Lower lobe of right lung (tissue), 2 donors: ENCODE measurements at regions not wholly inside any gene's neighbourhood (a gene's known extent, or its start where the extent isn't known, plus 50 kb on each side); places are given as distances from the start of the nearest gene placed in this dataset.

Source experiments
- ATAC-seq, 2 donors: fragments of 200-7000 bp; cut with Tn5 transposase; one replicate each; pipeline ENCODE4 v1.9.1; 2020 to 2022; ENCODE audit warnings: mild to moderate bottlenecking in 2 of 2, moderate library complexity in 2 of 2
- DNase-seq: peaks from one replicate; pipeline ENCODE4 v3.0.0-alpha.2; 2020
- H3K27ac ChIP-seq: fragments of 200-600 bp; one replicate; pipeline ENCODE4 v1.8.0; 2022
- H3K27me3 ChIP-seq: fragments of 200-600 bp; one replicate; pipeline ENCODE4 v1.8.0; 2022; ENCODE audit warnings: low read depth
- H3K36me3 ChIP-seq: fragments of 200-600 bp; one replicate; pipeline ENCODE4 v1.8.0; 2022; ENCODE audit warnings: mild to moderate bottlenecking
- H3K4me1 ChIP-seq: fragments of 200-600 bp; one replicate; pipeline ENCODE4 v1.8.0; 2022
- H3K4me3 ChIP-seq: fragments of 200-600 bp; one replicate; pipeline ENCODE4 v1.8.0; 2022; ENCODE audit warnings: mild to moderate bottlenecking
- H3K9me3 ChIP-seq: fragments of 200-600 bp; one replicate; pipeline ENCODE4 v1.8.0; 2022
- intact Hi-C: fragments of 100-400 bp; cut with DNase I; formaldehyde crosslinking; loops from one replicate; pipeline ENCODE4 v1.11.0; 2022
- TF ChIP-seq, protein P1 (sequence below): fragments of 200-600 bp; IDR thresholded peaks from one replicate; pipeline ENCODE4 v1.8.0; 2022; ENCODE audit warnings: antibody characterized with exemption, mild to moderate bottlenecking
- donor health status: DM: no; HTN: yes; CAD: no; lungs with severe emphysema.

DNA sequence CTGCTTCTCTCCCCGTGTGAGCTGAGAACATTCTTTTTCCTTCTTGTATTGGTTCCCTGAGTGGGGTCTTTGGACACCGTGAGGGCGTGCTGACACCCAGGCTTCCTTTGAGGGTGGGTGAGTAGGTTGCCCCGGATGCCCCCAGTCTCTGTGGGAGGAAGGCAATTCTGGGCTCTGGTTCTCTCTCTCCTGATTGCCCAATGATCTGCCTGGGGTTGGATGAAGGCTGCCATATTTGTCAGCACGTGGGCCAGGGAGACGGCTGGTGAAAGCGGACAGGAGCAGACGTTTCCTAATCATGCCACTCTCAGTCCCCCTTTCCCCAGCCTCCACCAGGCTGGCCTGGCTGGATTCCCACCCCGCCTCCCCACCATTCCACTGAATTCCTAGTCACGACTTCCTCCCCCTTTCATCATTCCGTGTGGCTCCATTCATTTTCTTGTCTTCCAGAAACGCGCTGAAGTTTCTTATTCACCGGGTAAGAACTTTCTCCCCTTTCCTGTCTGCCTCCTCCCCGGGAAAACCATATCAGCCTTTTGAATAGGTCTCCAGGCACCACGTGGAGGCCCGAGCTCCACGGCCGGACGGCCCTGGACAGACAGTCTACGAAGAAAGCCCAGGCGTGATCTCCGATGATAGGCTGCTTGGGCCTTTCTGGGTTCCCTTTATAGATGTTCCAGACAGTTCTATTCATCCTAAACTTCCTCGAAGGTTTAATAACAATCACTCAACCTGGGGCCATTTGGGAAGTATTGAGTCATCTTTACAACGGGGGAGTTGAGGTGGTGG lies 98.7 kb upstream of the NPTX2 start:
- Histone ChIP-seq H3K4me1 (no peaks in the 10 kb centered on the region), H3K9me3 (no peaks in the 10 kb centered on the region), H3K4me3 (no peak overlapping the region), H3K36me3 (no peaks in the 10 kb centered on the region), H3K27ac (no peak overlapping the region), H3K27me3 (no peaks in the 10 kb centered on the region)
- no peak for DNase-seq
- no peak for ATAC-seq
- TF ChIP-seq, protein P1, sequence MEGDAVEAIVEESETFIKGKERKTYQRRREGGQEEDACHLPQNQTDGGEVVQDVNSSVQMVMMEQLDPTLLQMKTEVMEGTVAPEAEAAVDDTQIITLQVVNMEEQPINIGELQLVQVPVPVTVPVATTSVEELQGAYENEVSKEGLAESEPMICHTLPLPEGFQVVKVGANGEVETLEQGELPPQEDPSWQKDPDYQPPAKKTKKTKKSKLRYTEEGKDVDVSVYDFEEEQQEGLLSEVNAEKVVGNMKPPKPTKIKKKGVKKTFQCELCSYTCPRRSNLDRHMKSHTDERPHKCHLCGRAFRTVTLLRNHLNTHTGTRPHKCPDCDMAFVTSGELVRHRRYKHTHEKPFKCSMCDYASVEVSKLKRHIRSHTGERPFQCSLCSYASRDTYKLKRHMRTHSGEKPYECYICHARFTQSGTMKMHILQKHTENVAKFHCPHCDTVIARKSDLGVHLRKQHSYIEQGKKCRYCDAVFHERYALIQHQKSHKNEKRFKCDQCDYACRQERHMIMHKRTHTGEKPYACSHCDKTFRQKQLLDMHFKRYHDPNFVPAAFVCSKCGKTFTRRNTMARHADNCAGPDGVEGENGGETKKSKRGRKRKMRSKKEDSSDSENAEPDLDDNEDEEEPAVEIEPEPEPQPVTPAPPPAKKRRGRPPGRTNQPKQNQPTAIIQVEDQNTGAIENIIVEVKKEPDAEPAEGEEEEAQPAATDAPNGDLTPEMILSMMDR, result no peak
- intact Hi-C loops, result no loop called here

DNA sequence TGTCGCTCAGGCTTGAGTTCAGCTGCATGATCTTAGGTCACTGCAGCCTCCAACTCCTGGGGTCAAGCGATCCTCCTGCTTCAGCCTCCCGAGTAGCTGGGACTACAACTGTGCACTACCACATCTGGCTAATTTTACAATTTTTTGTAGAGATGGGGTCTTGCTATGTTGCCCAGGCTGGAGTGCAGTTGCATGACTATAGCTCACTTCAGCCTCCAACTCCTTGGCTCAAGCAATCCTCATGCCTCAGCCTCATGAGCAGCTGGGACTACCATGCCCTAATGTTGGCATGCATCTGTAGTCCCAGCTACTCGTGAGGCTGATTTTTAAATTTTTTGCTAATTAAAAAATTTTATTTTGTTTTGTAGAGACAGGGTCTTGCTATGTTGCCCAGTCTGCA lies 101.9 kb upstream of the NPTX2 start:
- TF ChIP-seq, protein P1, result no peak
- no peak overlapping the region for H3K27ac ChIP-seq
- no peaks in the 10 kb centered on the region for H3K36me3 ChIP-seq
- intact Hi-C loops, result no loop called here
- H3K27me3 ChIP-seq, result no peaks in the 10 kb centered on the region
- ATAC-seq (no peak), DNase-seq (no peak)
- no peaks in the 10 kb centered on the region for H3K9me3 ChIP-seq
- H3K4me1 ChIP-seq, result no peaks in the 10 kb centered on the region
- H3K4me3 ChIP-seq, result no peak overlapping the region

DNA sequence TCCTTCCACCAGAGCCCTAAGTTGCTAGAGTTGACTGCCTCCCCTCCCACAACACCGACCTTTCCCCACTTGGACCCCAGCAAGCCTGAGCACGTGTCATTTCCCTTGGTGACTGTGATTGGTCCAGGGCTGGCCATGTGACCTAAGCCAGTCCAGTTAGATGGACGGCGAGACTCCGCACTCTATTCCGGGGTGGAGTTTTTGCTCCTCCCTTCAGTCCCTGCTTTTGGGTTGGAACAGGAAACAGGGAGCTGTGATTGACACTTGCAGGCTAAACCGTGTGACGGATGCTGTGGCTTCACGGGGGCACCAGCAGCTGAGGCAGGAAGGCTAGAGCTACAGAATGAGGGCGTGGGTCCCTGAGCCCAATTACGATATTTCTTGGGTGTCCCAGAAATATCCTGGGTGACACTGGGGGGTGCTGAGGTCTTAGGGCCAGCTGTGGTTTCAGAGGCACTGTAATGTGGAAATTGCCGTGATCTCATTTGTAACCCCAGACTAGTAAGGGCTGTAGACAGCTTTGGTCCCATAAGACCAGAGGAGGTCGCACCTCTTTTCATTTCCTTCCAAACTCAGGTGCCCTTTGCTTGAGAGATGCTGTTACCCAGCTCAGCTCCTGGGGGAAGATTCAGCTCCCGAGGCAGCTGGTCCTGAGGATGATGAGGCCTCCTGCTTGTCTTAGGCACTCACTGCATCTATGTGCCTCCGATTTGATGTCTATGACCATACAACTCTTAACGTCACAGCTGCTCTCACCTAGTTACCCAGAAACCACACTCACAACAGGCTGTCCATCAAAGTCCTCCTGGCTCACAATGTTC lies 102.7 kb upstream of the NPTX2 start:
- TF ChIP-seq, protein P1, result no peak

DNA sequence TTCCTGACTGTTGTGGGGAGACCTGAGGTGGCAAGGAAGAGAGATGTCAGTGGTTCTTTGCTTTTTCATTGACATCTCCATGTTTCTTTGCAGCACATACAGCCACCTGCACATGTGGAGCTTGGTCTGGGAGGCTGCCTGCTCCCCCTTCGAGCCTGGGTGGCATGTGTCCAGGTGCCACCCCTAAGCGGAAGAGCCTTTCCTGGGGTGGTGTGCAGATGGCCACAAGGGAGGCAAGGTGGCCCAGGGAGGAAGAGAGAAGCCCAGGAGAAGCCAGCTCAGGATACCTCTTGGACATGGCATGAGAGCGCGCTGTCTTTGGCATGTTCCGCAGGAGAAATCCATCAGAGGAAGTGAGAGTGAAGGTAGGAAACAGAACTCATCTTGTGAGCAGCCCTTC lies 105.9 kb upstream of the NPTX2 start:
- DNase-seq (no peak), ATAC-seq (no peak)
- intact Hi-C loops, result no loop called here
- Histone ChIP-seq H3K4me1 (no peaks in the 10 kb centered on the region), H3K27ac (no peak overlapping the region), H3K27me3 (no peaks in the 10 kb centered on the region), H3K4me3 (no peak overlapping the region), H3K9me3 (no peaks in the 10 kb centered on the region), H3K36me3 (no peaks in the 10 kb centered on the region)
- TF ChIP-seq, protein P1, result no peak

More for the DNA sequence above, 102.7 kb upstream of the NPTX2 start:
- Histone ChIP-seq H3K9me3 (no peaks in the 10 kb centered on the region), H3K27ac (no peak overlapping the region), H3K36me3 (no peaks in the 10 kb centered on the region), H3K4me3 (no peak overlapping the region), H3K27me3 (no peaks in the 10 kb centered on the region), H3K4me1 (no peaks in the 10 kb centered on the region)
- no peak for DNase-seq
- no peak for ATAC-seq
- intact Hi-C loops, result no loop called here

DNA sequence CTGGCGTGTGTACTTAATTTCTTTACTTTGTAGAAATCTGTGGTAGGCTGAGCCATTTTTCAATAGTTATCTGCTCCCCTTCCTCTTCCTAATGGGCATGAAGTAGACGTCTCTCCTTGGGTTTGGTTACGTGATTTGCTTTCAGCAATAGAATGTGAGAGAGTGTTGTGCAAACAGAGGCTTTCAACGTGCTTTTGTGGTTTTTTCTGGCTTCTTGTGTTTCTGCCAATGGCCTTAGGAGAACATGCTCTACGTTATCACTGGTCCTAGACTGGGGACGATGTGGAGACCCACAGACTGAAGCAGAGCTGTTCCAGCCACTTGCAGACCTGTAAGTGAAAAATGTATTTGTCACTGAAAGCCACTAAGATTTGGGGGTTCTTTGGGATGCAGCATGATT lies 107.2 kb upstream of the NPTX2 start:
- ATAC-seq, result no peak
- H3K27me3 ChIP-seq, result no peaks in the 10 kb centered on the region
- DNase-seq, result no peak

More for the DNA sequence above, 107.2 kb upstream of the NPTX2 start:
- H3K27ac ChIP-seq, result no peak overlapping the region
- no peaks in the 10 kb centered on the region for H3K9me3 ChIP-seq
- TF ChIP-seq, protein P1, result no peak
- H3K4me3 ChIP-seq, result no peak overlapping the region
- intact Hi-C loops, result no loop called here
- no peaks in the 10 kb centered on the region for H3K4me1 ChIP-seq
- no peaks in the 10 kb centered on the region for H3K36me3 ChIP-seq
